OCI-LY3 (cell line): ENCODE measurements at regions not wholly inside any gene's neighbourhood (a gene's known extent, or its start where the extent isn't known, plus 50 kb on each side); places are given as distances from the start of the nearest gene placed in this dataset.
A peak's percentile ranks its signal among the peaks of the same experiment; 100 is the strongest.

Experiments
- H2AFZ ChIP-seq: fragments of 200-600, 300-600 bp; shearing (Covaris generic); 2 replicates; pipeline ENCODE4 v1.6.0; 2014; ENCODE audit warnings: antibody characterized with exemption, low read depth, low read length
- H3K27ac ChIP-seq: fragments of 200-600, 300-600 bp; sonication (generic); 2 replicates; pipeline ENCODE4 v1.5.1; 2014; ENCODE audit warnings: mild to moderate bottlenecking, low read length, moderate library complexity, mixed read lengths
- H3K27me3 ChIP-seq: fragments of 200-600, 300-600 bp; sonication (generic); 2 replicates; pipeline ENCODE4 v1.6.1; 2014; ENCODE audit warnings: low read depth, low read length, mixed read lengths
- H3K36me3 ChIP-seq: fragments of 200-600, 300-600 bp; sonication (generic); replicated peaks from 2 replicates; pipeline ENCODE3; 2014; ENCODE audit warnings: low read depth, low read length, mixed read lengths
- H3K4me1 ChIP-seq: fragments of 300-600, 200-600 bp; sonication (generic); 2 replicates; pipeline ENCODE4 v1.6.1; 2014; ENCODE audit warnings: low read length, mixed read lengths
- H3K4me2 ChIP-seq: fragments of 200-600, 300-600 bp; sonication (generic); 2 replicates; pipeline ENCODE4 v1.6.1; 2014; ENCODE audit warnings: low read length, mixed read lengths
- H3K4me3 ChIP-seq: fragments of 300-600, 200-600 bp; sonication (generic); 2 replicates; pipeline ENCODE4 v1.5.1; 2014; ENCODE audit warnings: antibody characterized with exemption, mild to moderate bottlenecking, low read length, moderate library complexity
- H3K79me2 ChIP-seq: fragments of 300-600, 200-600 bp; shearing (Covaris generic); 2 replicates; pipeline ENCODE4 v1.6.1; 2014; ENCODE audit warnings: mild to moderate bottlenecking, low read length, mixed read lengths
- H3K9ac ChIP-seq: fragments of 300-600, 200-600 bp; shearing (Covaris generic); 2 replicates; pipeline ENCODE4 v1.6.0; 2014; ENCODE audit warnings: mild to moderate bottlenecking, low read length, moderate library complexity
- H3K9me3 ChIP-seq: fragments of 200-600, 300-600 bp; shearing (Covaris generic); 2 replicates; pipeline ENCODE4 v1.6.1; 2014; ENCODE audit warnings: low read length, mixed read lengths; ENCODE audit not compliant: insufficient read depth
- H4K20me1 ChIP-seq: fragments of 200-600, 300-600 bp; sonication (generic); 2 replicates; pipeline ENCODE4 v1.6.1; 2016; ENCODE audit warnings: low read length, mixed read lengths; ENCODE audit not compliant: insufficient read depth
- EZH2phosphoT487 ChIP-seq: fragments of 200-600 bp; shearing (Covaris generic); IDR thresholded peaks from 2 replicates; pipeline ENCODE4 v1.6.1; 2018; ENCODE audit warnings: antibody characterized with exemption, mixed run types, low read depth
- TF ChIP-seq, protein P1 (sequence below): fragments of 200-600, 300-600 bp; sonication (generic); IDR thresholded peaks from 2 replicates; pipeline ENCODE4 v1.5.1; 2014; ENCODE audit warnings: antibody characterized with exemption, low read length, low read depth

DNA sequence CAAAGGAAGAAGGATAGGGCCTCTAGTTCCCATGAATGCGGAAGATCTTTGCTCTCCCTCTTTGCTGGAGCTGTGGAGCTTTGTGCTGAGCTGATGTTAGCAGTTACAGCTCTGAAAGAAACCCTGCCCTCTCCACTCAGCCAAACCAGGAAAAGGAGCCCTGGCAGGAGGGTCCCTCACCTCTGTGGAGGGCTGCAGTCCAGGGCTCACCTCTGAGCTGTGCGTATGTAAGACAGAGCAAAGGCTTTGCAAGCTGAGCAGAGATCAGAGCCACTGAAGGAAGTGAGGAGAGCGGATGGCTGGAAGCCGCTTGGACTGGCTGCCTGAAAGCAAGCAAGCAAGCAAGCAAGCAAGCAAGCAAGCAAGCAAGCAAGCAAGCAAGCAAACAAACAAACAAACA, 84.7 kb downstream of the RAMP3 start:
- no peak overlapping the region for H3K4me3 ChIP-seq
- H4K20me1 ChIP-seq: no peaks in the 10 kb centered on the region
- H3K9ac ChIP-seq: no peak overlapping the region
- H3K4me2 ChIP-seq: peak overlapping the region; percentile 33
- H3K36me3 ChIP-seq: no peaks in the 10 kb centered on the region
- TF ChIP-seq, protein P1, sequence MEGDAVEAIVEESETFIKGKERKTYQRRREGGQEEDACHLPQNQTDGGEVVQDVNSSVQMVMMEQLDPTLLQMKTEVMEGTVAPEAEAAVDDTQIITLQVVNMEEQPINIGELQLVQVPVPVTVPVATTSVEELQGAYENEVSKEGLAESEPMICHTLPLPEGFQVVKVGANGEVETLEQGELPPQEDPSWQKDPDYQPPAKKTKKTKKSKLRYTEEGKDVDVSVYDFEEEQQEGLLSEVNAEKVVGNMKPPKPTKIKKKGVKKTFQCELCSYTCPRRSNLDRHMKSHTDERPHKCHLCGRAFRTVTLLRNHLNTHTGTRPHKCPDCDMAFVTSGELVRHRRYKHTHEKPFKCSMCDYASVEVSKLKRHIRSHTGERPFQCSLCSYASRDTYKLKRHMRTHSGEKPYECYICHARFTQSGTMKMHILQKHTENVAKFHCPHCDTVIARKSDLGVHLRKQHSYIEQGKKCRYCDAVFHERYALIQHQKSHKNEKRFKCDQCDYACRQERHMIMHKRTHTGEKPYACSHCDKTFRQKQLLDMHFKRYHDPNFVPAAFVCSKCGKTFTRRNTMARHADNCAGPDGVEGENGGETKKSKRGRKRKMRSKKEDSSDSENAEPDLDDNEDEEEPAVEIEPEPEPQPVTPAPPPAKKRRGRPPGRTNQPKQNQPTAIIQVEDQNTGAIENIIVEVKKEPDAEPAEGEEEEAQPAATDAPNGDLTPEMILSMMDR: no peak
- TF ChIP-seq EZH2phosphoT487: no peak
- no peaks in the 10 kb centered on the region for H3K79me2 ChIP-seq
- H3K9me3 ChIP-seq: no peaks in the 10 kb centered on the region
- H3K4me1 ChIP-seq: peaks cover 12% of the 10 kb centered on the region
- H3K27me3 ChIP-seq: peaks cover 6% of the 10 kb centered on the region
- no peak overlapping the region for H3K27ac ChIP-seq
- H2AFZ ChIP-seq: peak overlapping the region; percentile 73; the same call in 1 of the 2 replicates

DNA sequence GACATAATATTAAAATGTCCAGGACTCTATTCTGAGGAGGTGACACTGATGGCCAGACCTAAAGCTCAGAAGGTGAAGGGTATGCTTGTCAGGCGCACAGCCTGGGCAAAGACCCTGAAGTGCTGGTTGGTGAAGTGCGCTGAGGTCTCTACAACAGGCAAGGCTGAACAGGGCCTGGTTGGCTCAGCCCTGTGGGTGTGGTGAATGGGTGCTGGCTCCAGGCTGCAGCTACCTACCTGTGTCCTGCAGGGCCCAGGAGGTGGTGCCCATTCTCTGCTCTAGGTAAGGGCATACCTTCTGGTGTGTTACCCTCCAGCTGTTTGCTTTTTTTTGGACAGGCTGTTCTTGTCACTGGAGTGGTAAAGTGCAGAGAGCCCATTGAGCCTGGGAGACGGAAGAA, 85.1 kb downstream of the RAMP3 start:
- H3K4me3 ChIP-seq: no peak overlapping the region
- no peak overlapping the region for H3K9ac ChIP-seq
- H3K27ac ChIP-seq: no peak overlapping the region
- no peaks in the 10 kb centered on the region for H3K79me2 ChIP-seq
- H3K4me2 ChIP-seq: no peak overlapping the region
- TF ChIP-seq EZH2phosphoT487: no peak
- TF ChIP-seq, protein P1: no peak
- H3K36me3 ChIP-seq: no peaks in the 10 kb centered on the region
- no peaks in the 10 kb centered on the region for H4K20me1 ChIP-seq
- peaks cover 12% of the 10 kb centered on the region for H3K4me1 ChIP-seq
- H3K9me3 ChIP-seq: no peaks in the 10 kb centered on the region
- H2AFZ ChIP-seq: no peak overlapping the region
- peaks cover 6% of the 10 kb centered on the region for H3K27me3 ChIP-seq

DNA sequence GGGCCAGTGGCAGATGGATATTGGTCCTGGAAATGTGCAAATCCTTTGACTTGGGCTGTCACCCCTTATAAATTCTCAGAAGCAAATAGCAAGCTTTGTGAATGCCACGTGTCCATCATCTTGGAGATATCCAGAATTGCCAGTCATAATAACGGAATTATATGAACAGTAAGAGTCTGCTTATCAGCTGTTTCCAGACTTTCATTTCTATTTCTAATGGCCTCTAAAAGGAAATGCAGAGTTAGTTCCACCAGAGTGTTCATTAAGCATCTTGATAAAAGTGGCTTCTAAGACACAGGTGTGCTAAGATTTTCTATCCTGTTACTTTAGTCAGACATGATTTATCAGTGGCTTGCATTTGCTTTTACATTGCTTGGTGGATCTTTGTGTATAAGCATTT, 87.4 kb downstream of the RAMP3 start:
- no peak overlapping the region for H3K9ac ChIP-seq
- H3K27ac ChIP-seq: no peak overlapping the region
- TF ChIP-seq, protein P1: no peak
- TF ChIP-seq EZH2phosphoT487: no peak
- H3K4me3 ChIP-seq: no peak overlapping the region
- peaks cover 6% of the 10 kb centered on the region for H3K27me3 ChIP-seq
- H3K4me2 ChIP-seq: no peak overlapping the region
- no peaks in the 10 kb centered on the region for H3K79me2 ChIP-seq
- no peaks in the 10 kb centered on the region for H4K20me1 ChIP-seq
- peaks cover 12% of the 10 kb centered on the region for H3K4me1 ChIP-seq
- no peaks in the 10 kb centered on the region for H3K36me3 ChIP-seq
- no peak overlapping the region for H2AFZ ChIP-seq
- no peaks in the 10 kb centered on the region for H3K9me3 ChIP-seq

DNA sequence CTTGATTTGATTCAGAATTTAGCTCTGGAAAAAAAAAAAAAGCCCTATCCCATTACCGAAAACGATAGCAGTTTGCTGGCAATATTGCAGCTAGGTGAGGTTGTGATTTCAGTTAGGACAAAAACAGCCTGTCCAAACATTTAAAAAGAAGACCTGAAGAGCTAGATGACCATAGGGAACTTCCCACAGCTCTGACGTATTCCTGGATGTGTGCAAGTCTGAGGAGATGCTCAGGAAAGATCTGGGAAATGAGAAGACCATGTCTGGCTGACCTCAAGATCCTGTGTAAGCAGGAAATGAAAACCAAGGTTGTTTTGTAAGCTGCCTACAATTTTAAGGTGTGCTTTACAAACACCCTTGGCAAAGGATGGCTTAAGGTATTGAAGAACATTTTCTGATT, 88.7 kb downstream of the RAMP3 start:
- Histone ChIP-seq H4K20me1 (no peaks in the 10 kb centered on the region), H3K9me3 (no peaks in the 10 kb centered on the region), H3K9ac (no peak overlapping the region), H3K27me3 (peaks cover 6% of the 10 kb centered on the region), H3K27ac (no peak overlapping the region), H3K79me2 (no peaks in the 10 kb centered on the region), H3K36me3 (no peaks in the 10 kb centered on the region), H3K4me3 (no peak overlapping the region), H3K4me2 (no peak overlapping the region), H2AFZ (no peak overlapping the region), H3K4me1 (peaks cover 11% of the 10 kb centered on the region)
- no peak for TF ChIP-seq EZH2phosphoT487
- TF ChIP-seq, protein P1: no peak
